ENCODE measurements at regions not wholly inside any gene's neighbourhood (a gene's known extent, or its start where the extent isn't known, plus 50 kb on each side); places are given as distances from the start of the nearest gene placed in this dataset.

DNA sequence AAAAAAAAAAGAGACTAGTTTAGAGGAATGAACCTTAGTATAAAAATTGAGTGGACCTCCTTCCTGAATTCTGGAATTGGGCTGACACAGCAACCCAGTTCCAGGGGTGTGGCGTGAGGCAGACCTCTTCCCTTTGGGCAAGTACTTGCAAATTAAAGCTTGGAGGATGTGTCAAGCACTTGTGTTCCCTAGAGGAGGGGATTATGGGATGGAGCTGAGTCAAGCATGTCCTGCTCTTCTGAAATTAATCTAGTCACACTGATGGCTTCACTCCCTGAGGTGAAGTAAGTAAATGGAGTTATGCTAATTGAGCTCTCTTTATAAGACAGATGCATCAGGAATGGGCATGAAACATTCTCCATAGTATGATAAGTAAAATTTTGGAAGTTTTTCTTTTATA is 107.7 kb upstream of the HTR2A start:
- Histone ChIP-seq H3K4me1 (ENCODE audit: control insufficient read depth, insufficient read depth, low read length) (peaks cover 8% of the 10 kb centered on the region), H3K36me3 (ENCODE audit: control insufficient read depth, insufficient read depth, low read length, severe bottlenecking) (no peaks in the 10 kb centered on the region)
- no peak for DNase-seq (ENCODE audit: low read depth)

DNA sequence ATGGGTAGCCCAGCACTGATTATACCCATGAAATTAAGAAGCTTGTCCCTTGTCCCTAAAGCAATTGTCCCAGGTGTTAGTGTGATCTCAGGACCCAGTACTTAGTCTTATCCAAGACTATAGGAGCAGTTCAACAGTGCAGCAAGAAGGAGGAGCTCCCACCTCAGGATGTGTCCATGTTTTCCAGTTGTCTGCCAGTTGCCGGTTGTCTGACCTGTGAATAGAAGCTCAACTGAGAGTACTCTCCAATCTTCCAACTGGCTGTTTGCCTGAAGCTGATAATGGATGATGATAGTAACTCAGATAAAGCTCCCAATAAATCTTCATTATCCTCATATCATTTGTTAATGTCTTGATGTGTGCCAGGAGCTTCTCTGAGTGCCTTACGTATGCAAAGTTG is 107.2 kb upstream of the HTR2A start:
- Histone ChIP-seq H3K27me3 (replicated peaks; ENCODE audit: control insufficient read depth, insufficient read depth, low read length) (no peaks in the 10 kb centered on the region), H3K4me3 (ENCODE audit: low read length) (no peak overlapping the region), H3K9me3 (ENCODE audit: control insufficient read depth, low read length) (no peaks in the 10 kb centered on the region), H3K9ac (ENCODE audit: low read length) (no peak overlapping the region), H3K4me1 (ENCODE audit: control insufficient read depth, insufficient read depth, low read length) (peaks cover 8% of the 10 kb centered on the region), H3K36me3 (ENCODE audit: control insufficient read depth, insufficient read depth, low read length, severe bottlenecking) (no peaks in the 10 kb centered on the region)
- no peak for DNase-seq (ENCODE audit: low read depth)

More for the DNA sequence above, 107.7 kb upstream of the HTR2A start:
- Histone ChIP-seq H3K4me3 (ENCODE audit: low read length) (no peak overlapping the region), H3K27me3 (replicated peaks; ENCODE audit: control insufficient read depth, insufficient read depth, low read length) (no peaks in the 10 kb centered on the region), H3K9me3 (ENCODE audit: control insufficient read depth, low read length) (no peaks in the 10 kb centered on the region), H3K9ac (ENCODE audit: low read length) (no peak overlapping the region)

DNA sequence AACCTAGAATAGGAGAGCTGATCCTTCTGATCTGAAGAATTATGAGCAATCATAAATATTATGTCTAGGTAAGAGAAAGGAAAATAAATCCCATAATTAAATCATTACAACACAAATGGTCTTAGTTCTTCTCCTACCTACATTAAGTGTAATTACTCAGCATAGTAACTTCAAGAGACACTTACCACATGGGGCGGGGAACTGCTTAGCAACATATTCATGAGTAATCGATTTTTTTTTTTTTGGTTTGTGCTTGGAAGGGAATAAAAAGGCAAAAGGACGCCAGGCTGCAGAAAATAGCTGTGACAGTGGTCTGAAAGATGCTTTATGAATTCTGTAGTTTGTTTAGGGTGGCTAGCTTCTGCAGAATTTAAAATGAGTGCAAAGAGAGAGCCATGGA is 103.3 kb upstream of the HTR2A start:
- H3K4me1 ChIP-seq (ENCODE audit: control insufficient read depth, insufficient read depth, low read length) = peaks cover 8% of the 10 kb centered on the region
- no peak overlapping the region for H3K4me3 ChIP-seq (ENCODE audit: low read length)
- H3K9ac ChIP-seq (ENCODE audit: low read length) = no peak overlapping the region
- H3K27me3 ChIP-seq (replicated peaks; ENCODE audit: control insufficient read depth, insufficient read depth, low read length) = no peaks in the 10 kb centered on the region
- H3K36me3 ChIP-seq (ENCODE audit: control insufficient read depth, insufficient read depth, low read length, severe bottlenecking) = no peaks in the 10 kb centered on the region
- no peak for DNase-seq (ENCODE audit: low read depth)
- no peaks in the 10 kb centered on the region for H3K9me3 ChIP-seq (ENCODE audit: control insufficient read depth, low read length)

DNA sequence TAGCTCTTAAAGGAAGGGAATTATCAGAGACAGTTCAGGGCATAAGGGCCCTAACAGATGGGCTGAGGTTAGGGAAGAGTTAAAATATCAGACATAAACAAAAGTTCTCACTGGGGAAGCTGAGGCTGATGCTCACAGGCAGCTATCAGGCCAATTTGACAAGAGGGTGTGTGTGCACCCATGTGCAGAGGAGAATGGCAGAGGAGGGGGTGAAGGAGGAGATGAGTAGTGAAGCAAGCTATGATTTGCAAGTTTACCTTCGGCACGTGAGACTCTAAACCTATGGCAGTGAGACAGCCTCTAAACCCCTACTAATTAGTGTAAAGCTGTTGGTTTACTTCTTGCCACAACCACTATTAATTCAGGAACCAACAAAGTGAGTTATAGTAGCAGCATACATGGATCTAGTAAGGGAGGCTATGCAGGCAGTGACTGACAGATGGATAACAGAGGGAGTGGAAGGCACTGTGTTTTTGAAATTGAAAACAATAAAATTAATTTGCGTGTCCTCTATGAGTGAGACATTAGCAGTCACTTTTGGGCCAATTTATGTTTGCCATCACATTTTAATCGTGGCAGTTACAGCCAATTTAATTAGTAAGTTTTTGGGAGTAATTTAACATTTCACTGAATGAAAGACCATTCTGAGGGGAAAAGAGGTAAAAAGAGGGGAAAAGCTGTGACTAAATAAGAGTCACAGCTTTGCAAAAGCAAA is 99.6 kb upstream of the HTR2A start:
- Histone ChIP-seq H3K36me3 (ENCODE audit: control insufficient read depth, insufficient read depth, low read length, severe bottlenecking) (no peaks in the 10 kb centered on the region), H3K9ac (ENCODE audit: low read length) (no peak overlapping the region), H3K27me3 (replicated peaks; ENCODE audit: control insufficient read depth, insufficient read depth, low read length) (no peaks in the 10 kb centered on the region), H3K9me3 (ENCODE audit: control insufficient read depth, low read length) (no peaks in the 10 kb centered on the region), H3K4me1 (ENCODE audit: control insufficient read depth, insufficient read depth, low read length) (peaks cover 11% of the 10 kb centered on the region), H3K4me3 (ENCODE audit: low read length) (no peak overlapping the region)
- DNase-seq (ENCODE audit: low read depth) = no peak

DNA sequence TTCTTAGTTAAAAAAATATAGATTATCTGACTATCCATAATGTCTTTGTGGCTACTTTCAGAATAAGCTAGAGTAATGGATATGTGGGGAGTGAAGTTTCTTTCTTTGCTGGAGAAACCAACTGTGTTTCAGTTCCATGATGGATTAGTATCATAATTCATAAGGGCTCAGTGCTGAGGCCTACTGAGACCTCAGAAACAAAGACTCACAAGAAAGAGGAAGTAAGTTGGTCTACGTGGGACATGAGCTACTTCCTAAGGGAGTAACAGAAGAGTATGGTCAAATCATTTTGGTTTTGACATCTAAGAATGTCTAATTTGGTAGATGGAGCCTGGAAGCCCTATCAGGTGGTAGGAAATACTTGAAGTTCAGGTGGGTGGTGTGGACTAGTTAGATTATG is 99.0 kb upstream of the HTR2A start:
- no peak for DNase-seq (ENCODE audit: low read depth)
- peaks cover 17% of the 10 kb centered on the region for H3K4me1 ChIP-seq (ENCODE audit: control insufficient read depth, insufficient read depth, low read length)
- no peak overlapping the region for H3K9ac ChIP-seq (ENCODE audit: low read length)
- no peaks in the 10 kb centered on the region for H3K9me3 ChIP-seq (ENCODE audit: control insufficient read depth, low read length)
- H3K27me3 ChIP-seq (replicated peaks; ENCODE audit: control insufficient read depth, insufficient read depth, low read length) = no peaks in the 10 kb centered on the region
- H3K4me3 ChIP-seq (ENCODE audit: low read length) = no peak overlapping the region
- H3K36me3 ChIP-seq (ENCODE audit: control insufficient read depth, insufficient read depth, low read length, severe bottlenecking) = no peaks in the 10 kb centered on the region

DNA sequence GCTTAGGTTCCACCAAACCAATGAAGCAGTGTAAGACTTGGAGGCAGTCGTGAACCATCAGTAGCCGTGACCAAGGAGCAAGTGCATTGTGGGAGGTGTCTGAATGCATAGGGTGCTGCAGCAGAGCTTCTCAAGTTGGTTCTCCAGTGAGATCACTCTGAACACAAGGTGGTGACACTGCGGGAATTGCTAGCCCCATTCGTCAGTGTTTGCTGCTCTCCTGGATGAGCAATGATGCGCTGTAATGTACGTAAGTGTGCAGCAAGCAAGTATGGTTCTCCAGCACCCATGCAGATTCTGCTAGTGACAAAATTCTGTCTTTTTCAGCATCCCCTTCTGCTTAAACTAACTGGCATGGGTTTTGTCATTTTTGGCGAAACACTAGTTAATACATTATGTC is 97.6 kb upstream of the HTR2A start:
- DNase-seq (ENCODE audit: low read depth) = no peak
- peaks cover 20% of the 10 kb centered on the region for H3K4me1 ChIP-seq (ENCODE audit: control insufficient read depth, insufficient read depth, low read length)
- no peaks in the 10 kb centered on the region for H3K36me3 ChIP-seq (ENCODE audit: control insufficient read depth, insufficient read depth, low read length, severe bottlenecking)
- no peaks in the 10 kb centered on the region for H3K27me3 ChIP-seq (replicated peaks; ENCODE audit: control insufficient read depth, insufficient read depth, low read length)
- H3K9me3 ChIP-seq (ENCODE audit: control insufficient read depth, low read length) = no peaks in the 10 kb centered on the region
- no peak overlapping the region for H3K4me3 ChIP-seq (ENCODE audit: low read length)
- no peak overlapping the region for H3K9ac ChIP-seq (ENCODE audit: low read length)

DNA sequence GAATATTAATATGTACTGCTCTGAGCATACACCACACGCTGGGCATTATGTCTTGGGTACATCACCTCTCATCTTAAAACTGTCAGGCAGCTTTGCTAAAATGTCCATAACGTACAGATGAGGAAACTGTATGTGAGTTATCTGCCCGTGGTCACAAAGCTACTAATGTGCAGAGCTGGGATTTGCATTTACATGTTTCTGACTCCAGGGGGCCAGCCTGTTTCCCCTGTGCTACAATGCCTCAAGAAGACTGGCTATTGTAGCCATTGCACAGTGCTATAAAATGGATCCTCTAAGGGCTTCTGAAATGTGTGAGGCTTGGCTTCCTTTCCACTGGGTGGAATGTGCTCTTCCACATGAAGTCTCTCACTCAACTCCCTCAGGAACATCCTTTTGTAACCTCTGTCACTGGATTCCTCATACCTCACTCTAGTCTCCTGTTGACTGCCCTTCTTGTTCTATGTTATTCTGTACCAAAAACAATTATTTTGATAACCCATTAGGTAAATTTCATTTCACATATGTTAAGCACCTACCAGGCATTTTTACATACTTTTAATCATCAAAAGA is 95.6 kb upstream of the HTR2A start:
- Histone ChIP-seq H3K36me3 (ENCODE audit: control insufficient read depth, insufficient read depth, low read length, severe bottlenecking) (no peaks in the 10 kb centered on the region), H3K27me3 (replicated peaks; ENCODE audit: control insufficient read depth, insufficient read depth, low read length) (no peaks in the 10 kb centered on the region), H3K4me3 (ENCODE audit: low read length) (no peak overlapping the region), H3K9ac (ENCODE audit: low read length) (no peak overlapping the region), H3K4me1 (ENCODE audit: control insufficient read depth, insufficient read depth, low read length) (peaks cover 20% of the 10 kb centered on the region), H3K9me3 (ENCODE audit: control insufficient read depth, low read length) (no peaks in the 10 kb centered on the region)
- DNase-seq (ENCODE audit: low read depth) = no peak

DNA sequence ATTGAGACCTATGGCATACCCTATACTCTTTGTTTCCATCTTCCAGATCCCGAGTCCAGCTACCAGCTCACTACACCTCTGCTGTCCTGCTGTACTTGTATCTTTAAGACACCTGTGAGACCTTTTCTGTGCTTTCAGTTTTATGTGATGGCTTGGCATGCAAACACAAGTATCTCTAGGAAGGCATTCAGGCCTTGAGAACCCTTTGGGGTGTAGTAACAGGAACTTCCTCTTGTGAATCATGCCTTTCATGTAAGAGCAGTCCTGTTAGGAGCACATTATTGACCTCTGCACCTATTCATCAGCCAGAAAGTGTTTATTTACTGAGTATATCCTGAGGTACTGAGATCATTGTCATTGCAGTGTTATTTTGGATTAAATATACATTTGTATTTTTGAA is 87.0 kb upstream of the HTR2A start:
- DNase-seq (ENCODE audit: low read depth) = no peak
- H3K9me3 ChIP-seq (ENCODE audit: control insufficient read depth, low read length) = no peaks in the 10 kb centered on the region
- H3K4me3 ChIP-seq (ENCODE audit: low read length) = no peak overlapping the region
- H3K27me3 ChIP-seq (replicated peaks; ENCODE audit: control insufficient read depth, insufficient read depth, low read length) = no peaks in the 10 kb centered on the region
- H3K36me3 ChIP-seq (ENCODE audit: control insufficient read depth, insufficient read depth, low read length, severe bottlenecking) = no peaks in the 10 kb centered on the region
- peaks cover 16% of the 10 kb centered on the region for H3K4me1 ChIP-seq (ENCODE audit: control insufficient read depth, insufficient read depth, low read length)
- H3K9ac ChIP-seq (ENCODE audit: low read length) = no peak overlapping the region

DNA sequence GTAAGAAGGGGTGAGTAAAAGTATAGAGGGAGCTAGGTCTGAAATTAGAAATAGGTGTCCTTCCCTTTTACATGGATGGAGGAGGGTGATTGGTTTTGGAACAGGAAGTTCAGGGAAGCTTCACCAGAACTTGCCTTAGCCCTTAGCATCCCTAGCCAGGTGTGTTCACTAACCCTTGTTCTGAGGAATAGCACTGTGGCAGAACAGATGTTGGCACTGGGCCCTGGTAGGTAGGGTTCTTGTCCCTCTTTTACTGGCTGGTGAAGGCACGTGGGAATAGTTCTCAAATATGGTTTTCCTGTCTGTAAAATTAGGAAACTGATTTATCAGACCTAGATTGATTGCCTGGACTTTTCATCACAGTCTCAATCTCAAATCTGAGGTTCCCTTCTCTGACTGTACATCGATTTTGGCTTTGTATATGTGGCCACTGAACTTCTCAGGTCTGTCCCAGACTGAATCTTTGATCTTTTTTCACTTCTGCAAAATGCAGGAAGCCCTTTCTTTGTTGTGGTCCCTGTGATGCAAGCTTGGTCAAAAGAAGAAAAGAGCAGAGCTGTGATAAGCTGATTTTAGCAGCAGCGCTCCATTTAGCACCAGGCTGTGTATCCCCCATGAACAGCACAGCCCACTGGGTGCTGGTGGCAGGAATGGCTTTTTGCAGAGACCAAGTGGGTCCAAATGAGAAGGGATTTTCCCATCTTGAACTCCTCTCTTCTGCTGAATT is 86.2 kb upstream of the HTR2A start:
- Histone ChIP-seq H3K4me3 (ENCODE audit: low read length) (no peak overlapping the region), H3K4me1 (ENCODE audit: control insufficient read depth, insufficient read depth, low read length) (peaks cover 16% of the 10 kb centered on the region), H3K27me3 (replicated peaks; ENCODE audit: control insufficient read depth, insufficient read depth, low read length) (no peaks in the 10 kb centered on the region), H3K9me3 (ENCODE audit: control insufficient read depth, low read length) (no peaks in the 10 kb centered on the region), H3K36me3 (ENCODE audit: control insufficient read depth, insufficient read depth, low read length, severe bottlenecking) (no peaks in the 10 kb centered on the region), H3K9ac (ENCODE audit: low read length) (no peak overlapping the region)
- DNase-seq (ENCODE audit: low read depth) = no peak

DNA sequence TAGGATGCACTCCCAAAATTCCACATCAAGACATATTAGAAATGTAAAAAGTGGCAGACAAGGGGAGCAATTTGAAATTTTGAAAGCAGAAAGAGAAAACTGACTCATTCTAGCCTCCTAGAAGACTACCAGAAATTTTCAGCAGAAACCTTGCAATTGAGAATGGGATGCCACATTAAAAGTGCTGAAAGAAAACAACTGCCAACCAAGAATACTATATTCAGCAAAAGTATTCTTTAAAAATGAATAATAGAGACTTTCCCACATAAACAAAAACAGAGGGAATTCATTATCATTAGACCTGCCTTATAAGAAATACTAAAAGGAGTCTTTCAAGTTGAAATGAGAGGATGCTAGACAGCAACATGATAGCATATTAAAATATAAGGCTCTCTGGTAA is 78.3 kb upstream of the HTR2A start:
- no peaks in the 10 kb centered on the region for H3K27me3 ChIP-seq (replicated peaks; ENCODE audit: control insufficient read depth, insufficient read depth, low read length)
- DNase-seq (ENCODE audit: low read depth) = no peak
- peaks cover 5% of the 10 kb centered on the region for H3K4me1 ChIP-seq (ENCODE audit: control insufficient read depth, insufficient read depth, low read length)
- no peaks in the 10 kb centered on the region for H3K36me3 ChIP-seq (ENCODE audit: control insufficient read depth, insufficient read depth, low read length, severe bottlenecking)
- H3K9ac ChIP-seq (ENCODE audit: low read length) = no peak overlapping the region
- peaks cover 17% of the 10 kb centered on the region for H3K9me3 ChIP-seq (ENCODE audit: control insufficient read depth, low read length)
- peak overlapping the region; percentile 35 for H3K4me3 ChIP-seq (ENCODE audit: low read length)

DNA sequence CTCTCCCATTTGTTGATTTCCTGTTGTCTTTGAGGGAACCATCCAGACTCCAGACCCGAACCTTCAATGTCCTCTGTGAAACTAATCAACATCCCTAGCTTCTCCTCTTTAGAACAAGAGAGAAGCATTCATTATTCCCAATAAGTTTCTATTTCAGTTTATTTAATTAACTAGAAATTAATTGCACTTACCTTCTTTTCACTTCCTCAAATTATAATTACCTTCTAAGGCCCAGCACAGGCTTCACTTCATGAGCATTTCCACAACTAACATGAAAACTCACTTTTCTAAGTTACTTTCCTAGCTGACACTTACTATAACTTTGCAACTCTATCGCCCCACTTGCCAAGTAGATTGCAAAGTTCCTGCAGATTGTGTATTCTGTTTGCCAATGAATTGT is 71.6 kb upstream of the HTR2A start:
- Histone ChIP-seq H3K4me1 (ENCODE audit: control insufficient read depth, insufficient read depth, low read length) (peaks cover 1% of the 10 kb centered on the region), H3K36me3 (ENCODE audit: control insufficient read depth, insufficient read depth, low read length, severe bottlenecking) (no peaks in the 10 kb centered on the region), H3K9ac (ENCODE audit: low read length) (no peak overlapping the region), H3K9me3 (ENCODE audit: control insufficient read depth, low read length) (no peaks in the 10 kb centered on the region), H3K4me3 (ENCODE audit: low read length) (no peak overlapping the region), H3K27me3 (replicated peaks; ENCODE audit: control insufficient read depth, insufficient read depth, low read length) (no peaks in the 10 kb centered on the region)
- DNase-seq (ENCODE audit: low read depth) = no peak
